H1 (cell line): ENCODE measurements at regions not wholly inside any gene's neighbourhood (a gene's known extent, or its start where the extent isn't known, plus 50 kb on each side); places are given as distances from the start of the nearest gene placed in this dataset.

Experiments
- TF ChIP-seq, protein P1 (sequence below): IDR thresholded peaks from 2 replicates; pipeline ENCODE4 v1.6.1; 2011; ENCODE audit warnings: low read length, improper control_type of control experiment

- TF ChIP-seq, protein P1, sequence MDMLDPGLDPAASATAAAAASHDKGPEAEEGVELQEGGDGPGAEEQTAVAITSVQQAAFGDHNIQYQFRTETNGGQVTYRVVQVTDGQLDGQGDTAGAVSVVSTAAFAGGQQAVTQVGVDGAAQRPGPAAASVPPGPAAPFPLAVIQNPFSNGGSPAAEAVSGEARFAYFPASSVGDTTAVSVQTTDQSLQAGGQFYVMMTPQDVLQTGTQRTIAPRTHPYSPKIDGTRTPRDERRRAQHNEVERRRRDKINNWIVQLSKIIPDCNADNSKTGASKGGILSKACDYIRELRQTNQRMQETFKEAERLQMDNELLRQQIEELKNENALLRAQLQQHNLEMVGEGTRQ, result no peak
Observed at GRCh38 chr20:2240835-2241234, 55.0 kb upstream of the TGM3 start (continued).
